ENCODE measurements at regions not wholly inside any gene's neighbourhood (a gene's known extent, or its start where the extent isn't known, plus 50 kb on each side); places are given as distances from the start of the nearest gene placed in this dataset.
"Not testable (repeated sequence)": the region's sequence is repeated elsewhere in the genome, so short reads cannot be mapped to it uniquely, and the experiment has no call there.

- not testable (repeated sequence) for TF ChIP-seq FOXM1 (IDR thresholded peaks at IDR 0.05; ENCODE audit: borderline replicate concordance); TARDBP (IDR thresholded peaks at IDR 0.05); CTBP1 (IDR thresholded peaks at IDR 0.05; ENCODE audit: borderline replicate concordance); SP1 (IDR thresholded peaks at IDR 0.05); FOXA1 (IDR thresholded peaks at IDR 0.05); PKNOX1 (IDR thresholded peaks at IDR 0.05); SUZ12 (IDR thresholded peaks at IDR 0.05); BHLHE40 (IDR thresholded peaks at IDR 0.05; ENCODE audit: borderline replicate concordance); FOXK2 (IDR thresholded peaks at IDR 0.05); ZNF384 (IDR thresholded peaks at IDR 0.05); L3MBTL2 (conservative IDR thresholded peaks at IDR 0.05); ELF4 (IDR thresholded peaks at IDR 0.05); LEF1 (IDR thresholded peaks at IDR 0.05; ENCODE audit: borderline replicate concordance)
Measured at GRCh38 chr6:144374525-144374924, 89.4 kb downstream of the UTRN start.
